Panc1 (cell line): ENCODE measurements at regions not wholly inside any gene's neighbourhood (a gene's known extent, or its start where the extent isn't known, plus 50 kb on each side); places are given as distances from the start of the nearest gene placed in this dataset.

Experiments
- CTCF ChIP-seq: fragments of 450-650 bp; IDR thresholded peaks from 2 replicates; pipeline ENCODE4 v1.5.1; 2017; ENCODE audit warnings: mild to moderate bottlenecking
- POLR2AphosphoS5 ChIP-seq: IDR thresholded peaks from 2 replicates; pipeline ENCODE4 v1.6.1; 2012; ENCODE audit warnings: mild to moderate bottlenecking, low read depth, low read length, moderate library complexity
- REST ChIP-seq, 2 experiments: IDR thresholded peaks; 2 replicates each; pipeline ENCODE4 v1.6.1; 2011 to 2012; ENCODE audit warnings: low read depth in 2 of 2, control low read depth in 1 of 2, low read length in 1 of 2, mild to moderate bottlenecking in 1 of 2, moderate library complexity in 1 of 2; ENCODE audit not compliant: insufficient read depth in 1 of 2
- SIN3A ChIP-seq: IDR thresholded peaks from 2 replicates; pipeline ENCODE4 v1.6.1; 2012; ENCODE audit warnings: low read depth, mild to moderate bottlenecking, low read length, moderate library complexity, borderline replicate concordance; ENCODE audit not compliant: insufficient read depth
- TCF7L2 ChIP-seq: IDR thresholded peaks from 2 replicates; pipeline ENCODE4 v1.6.1; 2011; ENCODE audit warnings: mild to moderate bottlenecking, low read depth, low read length, inconsistent platforms

- TF ChIP-seq CTCF (no peak), POLR2AphosphoS5 (no peak), REST (IDR thresholded peaks at IDR 0.05; ENCODE audit: insufficient read depth in 1 of 2, low read depth in 2 of 2, low read length in 1 of 2) (no peak), SIN3A (no peak), TCF7L2 (no peak)
These were observed 79.1 kb downstream of the FEM1C start for GRCh38 chr5:115465431-115465830.
